C4-2B (cell line): ENCODE measurements at regions not wholly inside any gene's neighbourhood (a gene's known extent, or its start where the extent isn't known, plus 50 kb on each side); places are given as distances from the start of the nearest gene placed in this dataset.

Source experiments
- ZFX ChIP-seq: fragments of 450-650 bp; IDR thresholded peaks from 2 replicates; pipeline ENCODE4 v1.6.1; 2017
- TF ChIP-seq, protein P1 (sequence below): fragments of 450-650 bp; conservative IDR thresholded peaks from 2 replicates; pipeline ENCODE4 v1.5.1; 2017; ENCODE audit warnings: mild to moderate bottlenecking

DNA sequence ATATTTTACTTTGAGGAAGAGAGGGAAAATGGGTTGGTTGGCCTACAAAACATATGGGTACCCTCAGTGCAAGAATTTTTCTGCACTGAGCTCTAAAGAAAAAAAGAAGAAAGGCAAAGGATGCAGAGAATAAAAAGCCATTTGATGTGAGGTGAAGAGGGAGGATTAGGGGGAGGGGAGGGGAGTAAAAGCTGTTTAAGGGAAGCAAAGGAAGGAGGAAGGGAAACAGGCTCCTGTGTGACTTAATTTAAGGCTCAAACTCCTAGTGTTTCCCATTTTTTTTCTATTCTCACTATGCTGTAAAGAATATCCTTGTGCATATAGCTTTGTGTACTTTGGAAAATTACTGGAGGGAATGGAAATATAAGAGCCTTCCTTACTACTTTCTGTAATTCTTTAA, 78.7 kb downstream of the NKX2-1 start:
- TF ChIP-seq, protein P1, sequence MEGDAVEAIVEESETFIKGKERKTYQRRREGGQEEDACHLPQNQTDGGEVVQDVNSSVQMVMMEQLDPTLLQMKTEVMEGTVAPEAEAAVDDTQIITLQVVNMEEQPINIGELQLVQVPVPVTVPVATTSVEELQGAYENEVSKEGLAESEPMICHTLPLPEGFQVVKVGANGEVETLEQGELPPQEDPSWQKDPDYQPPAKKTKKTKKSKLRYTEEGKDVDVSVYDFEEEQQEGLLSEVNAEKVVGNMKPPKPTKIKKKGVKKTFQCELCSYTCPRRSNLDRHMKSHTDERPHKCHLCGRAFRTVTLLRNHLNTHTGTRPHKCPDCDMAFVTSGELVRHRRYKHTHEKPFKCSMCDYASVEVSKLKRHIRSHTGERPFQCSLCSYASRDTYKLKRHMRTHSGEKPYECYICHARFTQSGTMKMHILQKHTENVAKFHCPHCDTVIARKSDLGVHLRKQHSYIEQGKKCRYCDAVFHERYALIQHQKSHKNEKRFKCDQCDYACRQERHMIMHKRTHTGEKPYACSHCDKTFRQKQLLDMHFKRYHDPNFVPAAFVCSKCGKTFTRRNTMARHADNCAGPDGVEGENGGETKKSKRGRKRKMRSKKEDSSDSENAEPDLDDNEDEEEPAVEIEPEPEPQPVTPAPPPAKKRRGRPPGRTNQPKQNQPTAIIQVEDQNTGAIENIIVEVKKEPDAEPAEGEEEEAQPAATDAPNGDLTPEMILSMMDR: no peak
- no peak for TF ChIP-seq ZFX
